IMR-90 (cell line): ENCODE measurements at regions not wholly inside any gene's neighbourhood (a gene's known extent, or its start where the extent isn't known, plus 50 kb on each side); places are given as distances from the start of the nearest gene placed in this dataset.

Source experiments
- BHLHE40 ChIP-seq: fragments of 150-350 bp; IDR thresholded peaks from 2 replicates; pipeline ENCODE4 v1.6.1; 2016; ENCODE audit warnings: mild to moderate bottlenecking, low read depth, low read length
- CEBPB ChIP-seq: IDR thresholded peaks from 2 replicates; pipeline ENCODE4 v1.6.1; 2012; ENCODE audit warnings: low read depth, low read length, improper control_type of control experiment
- CHD1 ChIP-seq: IDR thresholded peaks from 2 replicates; pipeline ENCODE4 v1.6.1; 2012; ENCODE audit warnings: low read depth, low read length, improper control_type of control experiment
- FOS ChIP-seq: fragments of 150-350 bp; IDR thresholded peaks from 2 replicates; pipeline ENCODE4 v1.6.1; 2016; ENCODE audit warnings: low read depth, low read length
- MAFK ChIP-seq: IDR thresholded peaks from 2 replicates; pipeline ENCODE4 v1.6.1; 2012; ENCODE audit warnings: low read depth, low read length, improper control_type of control experiment
- MAZ ChIP-seq: IDR thresholded peaks from 2 replicates; pipeline ENCODE4 v1.6.1; 2012; ENCODE audit warnings: low read depth, mild to moderate bottlenecking, low read length, improper control_type of control experiment, moderate library complexity, borderline replicate concordance
- MXI1 ChIP-seq: IDR thresholded peaks from 2 replicates; pipeline ENCODE4 v1.6.1; 2012; ENCODE audit warnings: low read depth, mild to moderate bottlenecking, low read length, moderate library complexity, borderline replicate concordance
- POLR2A ChIP-seq: IDR thresholded peaks from 2 replicates; pipeline ENCODE4 v1.6.1; 2012; ENCODE audit warnings: mild to moderate bottlenecking, low read depth, low read length
- RAD21 ChIP-seq: IDR thresholded peaks from 2 replicates; pipeline ENCODE4 v1.6.1; 2012; ENCODE audit warnings: low read length, improper control_type of control experiment
- RCOR1 ChIP-seq: IDR thresholded peaks from 2 replicates; pipeline ENCODE4 v1.6.1; 2012; ENCODE audit warnings: mild to moderate bottlenecking, low read length, improper control_type of control experiment; ENCODE audit not compliant: insufficient replicate concordance
- RFX5 ChIP-seq: IDR thresholded peaks from 2 replicates; pipeline ENCODE4 v1.8.0; 2012; ENCODE audit warnings: low read depth, mild to moderate bottlenecking, low read length, moderate library complexity
- TF ChIP-seq, protein P1 (sequence below): conservative IDR thresholded peaks from 2 replicates; pipeline ENCODE4 v1.5.1; 2012; ENCODE audit warnings: mild to moderate bottlenecking, low read depth, low read length, improper control_type of control experiment
- TF ChIP-seq, protein P2 (sequence below): fragments of 150-350 bp; IDR thresholded peaks from 2 replicates; pipeline ENCODE4 v1.6.1; 2017; ENCODE audit warnings: mild to moderate bottlenecking, antibody characterized with exemption, low read length, low read depth

DNA sequence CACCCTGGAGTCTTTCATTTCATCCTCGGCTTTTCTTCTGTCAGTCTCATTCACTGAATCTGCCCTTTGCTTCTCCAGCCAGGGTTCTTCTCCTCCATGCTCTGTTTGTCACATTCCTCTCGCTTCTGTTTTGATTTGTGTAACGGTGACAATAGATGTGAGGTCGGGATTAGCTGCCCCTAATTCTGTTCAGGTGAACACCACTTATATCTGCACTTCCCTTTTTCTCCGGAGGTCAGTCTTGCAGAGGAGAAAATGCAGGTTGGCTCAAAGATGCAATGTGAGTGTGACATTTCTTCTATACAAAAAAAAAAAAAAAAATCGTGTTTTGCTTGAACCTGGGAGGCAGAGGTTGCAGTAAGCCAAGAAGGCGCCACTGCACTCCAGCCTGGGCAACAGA lies 262.9 kb downstream of the ASMT start:
- TF ChIP-seq RFX5, result no peak
- TF ChIP-seq RAD21, result no peak
- no peak for TF ChIP-seq RCOR1
- TF ChIP-seq, protein P1, sequence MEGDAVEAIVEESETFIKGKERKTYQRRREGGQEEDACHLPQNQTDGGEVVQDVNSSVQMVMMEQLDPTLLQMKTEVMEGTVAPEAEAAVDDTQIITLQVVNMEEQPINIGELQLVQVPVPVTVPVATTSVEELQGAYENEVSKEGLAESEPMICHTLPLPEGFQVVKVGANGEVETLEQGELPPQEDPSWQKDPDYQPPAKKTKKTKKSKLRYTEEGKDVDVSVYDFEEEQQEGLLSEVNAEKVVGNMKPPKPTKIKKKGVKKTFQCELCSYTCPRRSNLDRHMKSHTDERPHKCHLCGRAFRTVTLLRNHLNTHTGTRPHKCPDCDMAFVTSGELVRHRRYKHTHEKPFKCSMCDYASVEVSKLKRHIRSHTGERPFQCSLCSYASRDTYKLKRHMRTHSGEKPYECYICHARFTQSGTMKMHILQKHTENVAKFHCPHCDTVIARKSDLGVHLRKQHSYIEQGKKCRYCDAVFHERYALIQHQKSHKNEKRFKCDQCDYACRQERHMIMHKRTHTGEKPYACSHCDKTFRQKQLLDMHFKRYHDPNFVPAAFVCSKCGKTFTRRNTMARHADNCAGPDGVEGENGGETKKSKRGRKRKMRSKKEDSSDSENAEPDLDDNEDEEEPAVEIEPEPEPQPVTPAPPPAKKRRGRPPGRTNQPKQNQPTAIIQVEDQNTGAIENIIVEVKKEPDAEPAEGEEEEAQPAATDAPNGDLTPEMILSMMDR, result no peak
- TF ChIP-seq MAZ, result no peak
- no peak for TF ChIP-seq MAFK
- TF ChIP-seq POLR2A, result no peak
- TF ChIP-seq BHLHE40, result no peak
- TF ChIP-seq, protein P2, sequence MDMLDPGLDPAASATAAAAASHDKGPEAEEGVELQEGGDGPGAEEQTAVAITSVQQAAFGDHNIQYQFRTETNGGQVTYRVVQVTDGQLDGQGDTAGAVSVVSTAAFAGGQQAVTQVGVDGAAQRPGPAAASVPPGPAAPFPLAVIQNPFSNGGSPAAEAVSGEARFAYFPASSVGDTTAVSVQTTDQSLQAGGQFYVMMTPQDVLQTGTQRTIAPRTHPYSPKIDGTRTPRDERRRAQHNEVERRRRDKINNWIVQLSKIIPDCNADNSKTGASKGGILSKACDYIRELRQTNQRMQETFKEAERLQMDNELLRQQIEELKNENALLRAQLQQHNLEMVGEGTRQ, result no peak
- no peak for TF ChIP-seq MXI1
- TF ChIP-seq CEBPB, result no peak
- no peak for TF ChIP-seq CHD1
- no peak for TF ChIP-seq FOS
